A549 (cell line): ENCODE measurements at regions not wholly inside any gene's neighbourhood (a gene's known extent, or its start where the extent isn't known, plus 50 kb on each side); places are given as distances from the start of the nearest gene placed in this dataset.

Source experiments
- ATAC-seq, 2 experiments: fragments of 200-7000 bp in 1 of 2; fragments of >200 bp in 1 of 2; cut with Nextera tagmentation in 1 of 2; cut with Tn5 transposase in 1 of 2; 3 replicates each; pipeline versions ENCODE4 v1.8.0 to v1.9.1; 2018 to 2020; ENCODE audit warnings: mild to moderate bottlenecking in 1 of 2, moderate library complexity in 1 of 2
- CTCF ChIA-PET: fragments of 300-600 bp; sonication (Branson Sonifier 250); formaldehyde crosslinking; extraction: SDS; loops from one replicate; lab custom pipeline; 2021; ENCODE audit warnings: antibody characterized with exemption, inconsistent platforms; lab: Yijun Ruan, JAX
- POLR2A ChIA-PET: fragments of 350-600 bp; formaldehyde crosslinking; extraction: SDS; loops from one replicate; lab custom pipeline; 2021; ENCODE audit warnings: antibody characterized with exemption, inconsistent platforms; lab: Yijun Ruan, JAX
- DNase-seq, 2 experiments: peaks; one replicate each; pipeline versions ENCODE4 v3.0.0 to v3.0.0-alpha.2; 2011 to 2016; ENCODE audit warnings: low read depth in 1 of 2, low spot score in 1 of 2
- FAIRE-seq: peaks from 2 replicates; lab custom pipeline; 2011; peaks lifted over from hg19 to GRCh38; lab: Jason Lieb, UNC
- H3K27ac ChIP-seq, 2 experiments: fragments of >200 bp; sonication (Bioruptor Twin); formaldehyde crosslinking; 3 replicates each; pipeline ENCODE4 v1.5.1; 2016 to 2017
- H3K4me1 ChIP-seq: fragments of >200 bp; sonication (Bioruptor Twin); formaldehyde crosslinking; 3 replicates; pipeline ENCODE4 v1.6.1; 2016
- H3K4me2 ChIP-seq: fragments of >200 bp; sonication (Bioruptor Twin); formaldehyde crosslinking; 3 replicates; pipeline ENCODE4 v1.6.1; 2016
- H3K4me3 ChIP-seq: fragments of >200 bp; sonication (Bioruptor Twin); formaldehyde crosslinking; 3 replicates; pipeline ENCODE4 v1.5.1; 2016
- H3K9me3 ChIP-seq: fragments of >200 bp; sonication (Bioruptor Twin); formaldehyde crosslinking; 3 replicates; pipeline ENCODE4 v1.6.1; 2016
- CBX2 ChIP-seq: fragments of 200-600 bp; sonication (generic); IDR thresholded peaks from 2 replicates; pipeline ENCODE4 v1.6.1; 2016; ENCODE audit warnings: low read depth, mild to moderate bottlenecking, borderline replicate concordance
- CHD4 ChIP-seq: fragments of 200-600 bp; sonication (generic); IDR thresholded peaks from 2 replicates; pipeline ENCODE4 v1.6.1; 2016; ENCODE audit warnings: antibody characterized with exemption, mild to moderate bottlenecking, borderline replicate concordance
- EHMT2 ChIP-seq: fragments of 200-600 bp; sonication (generic); IDR thresholded peaks from 2 replicates; pipeline ENCODE4 v1.6.1; 2016; ENCODE audit warnings: antibody characterized with exemption, low read depth, mild to moderate bottlenecking, moderate library complexity
- EP300 ChIP-seq, 2 experiments: fragments of >200 bp; sonication (Bioruptor Twin); formaldehyde crosslinking; IDR thresholded peaks; 2 replicates in 1 of 2; 3 replicates in 1 of 2; pipeline ENCODE4 v1.6.1; 2016 to 2017
- FOXS1 ChIP-seq: fragments of 250-450 bp; sonication (Bioruptor Pico); IDR thresholded peaks from 2 replicates; pipeline ENCODE4 v1.5.0; 2020; ENCODE audit warnings: mild to moderate bottlenecking, moderate library complexity
- HDAC2 ChIP-seq: fragments of 200-600 bp; sonication (generic); IDR thresholded peaks from 2 replicates; pipeline ENCODE4 v1.6.1; 2016
- HES2 ChIP-seq: fragments of >200 bp; sonication (Bioruptor Twin); formaldehyde crosslinking; IDR thresholded peaks from 2 replicates; pipeline ENCODE4 v1.6.1; 2016
- HOXA7 ChIP-seq: fragments of 250-450 bp; sonication (Bioruptor Pico); IDR thresholded peaks from 2 replicates; pipeline ENCODE4 v1.5.0; 2020; ENCODE audit warnings: mild to moderate bottlenecking, moderate library complexity
- JUN ChIP-seq, 2 experiments: fragments of >200 bp; sonication (Bioruptor Twin); formaldehyde crosslinking; IDR thresholded peaks; 2 replicates in 1 of 2; 3 replicates in 1 of 2; pipeline ENCODE4 v1.6.1; 2016 to 2017
- MAX ChIP-seq: IDR thresholded peaks from 2 replicates; pipeline ENCODE4 v1.6.1; 2012
- NPAS2 ChIP-seq: fragments of 250-450 bp; sonication (Bioruptor Pico); IDR thresholded peaks from 2 replicates; pipeline ENCODE4 v1.8.0; 2022; ENCODE audit warnings: mild to moderate bottlenecking, moderate library complexity, borderline replicate concordance
- PBX3 ChIP-seq: IDR thresholded peaks from 2 replicates; pipeline ENCODE4 v1.6.1; 2012
- REST ChIP-seq: fragments of 200-600 bp; sonication (generic); IDR thresholded peaks from 2 replicates; pipeline ENCODE4 v1.6.1; 2016; ENCODE audit warnings: antibody characterized with exemption, mild to moderate bottlenecking, moderate library complexity
- SMC3 ChIP-seq: fragments of >200 bp; sonication (Bioruptor Twin); formaldehyde crosslinking; IDR thresholded peaks from 3 replicates; pipeline ENCODE4 v1.6.1; 2018; ENCODE audit warnings: inconsistent platforms
- ZFP36 ChIP-seq: fragments of 450-650 bp; IDR thresholded peaks from 2 replicates; pipeline ENCODE4 v1.6.1; 2014; ENCODE audit warnings: borderline replicate concordance; ENCODE audit not compliant: partially characterized antibody
- ZNF302 ChIP-seq: fragments of 250-450 bp; sonication (Bioruptor Pico); IDR thresholded peaks from 2 replicates; pipeline ENCODE4 v1.9.0; 2021; ENCODE audit warnings: inconsistent platforms, mild to moderate bottlenecking, moderate library complexity
- ZSCAN20 ChIP-seq: fragments of 250-450 bp; sonication (Bioruptor Pico); IDR thresholded peaks from 2 replicates; pipeline ENCODE4 v1.8.0; 2022; ENCODE audit warnings: mild to moderate bottlenecking, moderate library complexity
- WGBS: methylation state at CpG from one replicate; pipeline ENCODE4 v1.1.6; 2017; ENCODE audit errors: missing lambda C conversion rate; 5-methylcytosine and 5-hydroxymethylcytosine counted together

- DNase-seq = no peak
- Histone ChIP-seq H3K4me2 (no peak overlapping the region), H3K27ac (no peak overlapping the region), H3K4me1 (no peaks in the 10 kb centered on the region), H3K9me3 (no peaks in the 10 kb centered on the region), H3K4me3 (no peak overlapping the region)
- FAIRE-seq = no peak
- ChIA-PET POLR2A (no interaction called here), CTCF (no interaction called here)
- WGBS = 13% methylated on average over 1 of the region's 1 CpG
- TF ChIP-seq CBX2 (no peak), SMC3 (no peak), EHMT2 (no peak), MAX (no peak), ZNF302 (CRISPR knock-in tag) (no peak), EP300 (IDR thresholded peaks at IDR 0.05) (no peak), JUN (IDR thresholded peaks at IDR 0.05) (no peak)
- no peak for ATAC-seq
These were observed 185.2 kb downstream of the KLF12 start for GRCh38 chr13:73948848-73949529.

GRCh38 chr13:73945871-73946270 is 188.3 kb downstream of the KLF12 start:
- Histone ChIP-seq H3K27ac (no peak overlapping the region), H3K4me3 (no peak overlapping the region), H3K4me1 (no peaks in the 10 kb centered on the region), H3K4me2 (no peak overlapping the region), H3K9me3 (no peaks in the 10 kb centered on the region)
- ChIA-PET CTCF (no interaction called here), POLR2A (no interaction called here)
- ATAC-seq = no peak
- TF ChIP-seq ZFP36 (no peak), ZSCAN20 (CRISPR knock-in tag) (no peak), HDAC2 (no peak), REST (no peak), HOXA7 (CRISPR knock-in tag) (no peak), NPAS2 (CRISPR knock-in tag) (no peak), FOXS1 (CRISPR knock-in tag) (no peak), PBX3 (no peak), CHD4 (no peak)
- 94% methylated on average over 1 of the region's 5 CpGs for WGBS
- DNase-seq = no peak
- FAIRE-seq = no peak

GRCh38 chr13:73945382-73945781 is 188.8 kb downstream of the KLF12 start:
- 71% methylated on average over 3 of the region's 3 CpGs for WGBS
- CTCF ChIA-PET = no interaction called here
- FAIRE-seq (no peak), ATAC-seq (no peak), DNase-seq (no peak)
- Histone ChIP-seq H3K4me1 (no peaks in the 10 kb centered on the region), H3K4me2 (no peak overlapping the region), H3K4me3 (no peak overlapping the region), H3K9me3 (no peaks in the 10 kb centered on the region), H3K27ac (no peak overlapping the region)
- POLR2A ChIA-PET = no interaction called here
- no peak for TF ChIP-seq HES2
- TF ChIP-seq CHD4 = no peak
